ENCODE measurements at regions not wholly inside any gene's neighbourhood (a gene's known extent, or its start where the extent isn't known, plus 50 kb on each side); places are given as distances from the start of the nearest gene placed in this dataset.

GRCh38 chr17:77434136-77435114 lies 293.7 kb downstream of the SEC14L1 start:
- Histone ChIP-seq H4K20me1 (ENCODE audit: insufficient read depth, low read length) (peaks cover 59% of the 10 kb centered on the region; the same call in 1 of the 2 replicates), H3K36me3 (replicated peaks in 1 of 2; ENCODE audit: control insufficient read depth in 1 of 2, insufficient read depth in 2 of 2, low read length in 2 of 2) (peaks cover 26 to 75% of the 10 kb centered on the region in 2 experiments), H2AFZ (ENCODE audit: low read length) (no peak overlapping the region), H3K79me2 (ENCODE audit: insufficient read depth, low read length) (peaks cover 45% of the 10 kb centered on the region), H3K27ac (ENCODE audit: extremely low read length, insufficient read depth, low read length) (no peak overlapping the region), H3K27me3 (ENCODE audit: control insufficient read depth in 1 of 2, insufficient read depth in 2 of 2, low read length in 2 of 2) (no peaks in the 10 kb centered on the region), H3K4me2 (ENCODE audit: low read depth, low read length) (no peak overlapping the region), H3K4me3 (replicated peaks in 1 of 3; ENCODE audit: insufficient read depth in 1 of 3, low read depth in 2 of 3, low read length in 3 of 3) (no peak overlapping the region), H3K9me3 (ENCODE audit: low read length) (no peaks in the 10 kb centered on the region), H3K9ac (ENCODE audit: insufficient read depth, low read depth, low read length) (no peak overlapping the region), H3K4me1 (ENCODE audit: insufficient read depth, low read length) (peaks cover 17% of the 10 kb centered on the region)
- ATAC-seq (no peak), FAIRE-seq (no peak), DNase-seq (ENCODE audit: low spot score) (no peak)
- ChIA-PET CTCF (ENCODE audit: low intra/inter-chr PET ratio, low total read pairs) (no interaction called here), POLR2A (interaction anchor here (3.2 kb wide), 1 partner anchor 16 kb away, joined by 11 read pairs; no protein-coding TSS in a partner anchor)
- WGBS (ENCODE audit: low lambda C conversion rate): 99% methylated on average over 23 of the region's 26 CpGs
- intact Hi-C loops (cut with micrococcal nuclease; ENCODE audit: unreplicated experiment) (loop anchor here (5.0 kb wide), 1 partner anchor 38 kb away; no protein-coding TSS in a partner anchor), in situ Hi-C loops (cut with HindIII; ENCODE audit: extremely low pct_ligation_motif_present, low pct_unique_long_range_greater_than_20kb) (no loop called here)
- BruUV-seq (replicated peaks): no TSS peak
- no peak for TF ChIP-seq HMGXB3 (CRISPR knock-in tag; IDR thresholded peaks at IDR 0.05; ENCODE audit: borderline replicate concordance)
- TF ChIP-seq AGO2 (optimal IDR thresholded peaks at IDR 0.05; ENCODE audit: low read depth, low read length): peak; percentile 49
- TF ChIP-seq TCF7L2 (IDR thresholded peaks at IDR 0.05; ENCODE audit: low read depth, low read length): no peak
- TF ChIP-seq MBD4 (IDR thresholded peaks at IDR 0.05; ENCODE audit: borderline replicate concordance, low read length): no peak
- TF ChIP-seq ETS1 (CRISPR knock-in tag; IDR thresholded peaks at IDR 0.05): no peak
- TF ChIP-seq TBX2 (CRISPR knock-in tag; IDR thresholded peaks at IDR 0.05; ENCODE audit: borderline replicate concordance): no peak
- no peak for TF ChIP-seq BHLHE40 (IDR thresholded peaks at IDR 0.05; ENCODE audit: low read length)
- TF ChIP-seq RBM22 (optimal IDR thresholded peaks at IDR 0.05; ENCODE audit: low read length): peak; percentile 97
- TF ChIP-seq ZNF367 (CRISPR knock-in tag; IDR thresholded peaks at IDR 0.05; ENCODE audit: borderline replicate concordance): no peak
- no peak for TF ChIP-seq STAT6 (CRISPR knock-in tag; IDR thresholded peaks at IDR 0.05; ENCODE audit: borderline replicate concordance)
- no peak for TF ChIP-seq REPIN1 (CRISPR knock-in tag; IDR thresholded peaks at IDR 0.05; ENCODE audit: borderline replicate concordance, low read depth)

Data from HepG2 (cell line).